GM21423 (cell line): ENCODE measurements at regions not wholly inside any gene's neighbourhood (a gene's known extent, or its start where the extent isn't known, plus 50 kb on each side); places are given as distances from the start of the nearest gene placed in this dataset.

Experiments used
- ATAC-seq: cut with Tn5 transposase; IDR thresholded peaks from one replicate; pipeline ENCODE4 v1.9.1; 2021; ENCODE audit warnings: mild to moderate bottlenecking, moderate library complexity; ENCODE audit not compliant: unreplicated experiment

GRCh38 chr7:136807598-136807997, 60.9 kb upstream of the CHRM2 start:
- ATAC-seq: no peak

- no peak for ATAC-seq
Measured at GRCh38 chr7:136803028-136803427, 65.4 kb upstream of the CHRM2 start.

GRCh38 chr7:136783934-136784333, 84.5 kb upstream of the CHRM2 start:
- ATAC-seq: no peak

GRCh38 chr7:136741941-136742340, 126.5 kb upstream of the CHRM2 start:
- ATAC-seq: no peak

- ATAC-seq: no peak
Measured at GRCh38 chr7:136728945-136729344, 139.5 kb upstream of the CHRM2 start.

GRCh38 chr7:136726460-136726859, 142.0 kb upstream of the CHRM2 start:
- no peak for ATAC-seq

GRCh38 chr7:136717910-136718557, 150.4 kb upstream of the CHRM2 start:
- no peak for ATAC-seq

- ATAC-seq: no peak
Measured at GRCh38 chr7:136714062-136714461, 154.4 kb upstream of the CHRM2 start.

- ATAC-seq: no peak
Measured at GRCh38 chr7:136710751-136711150, 157.7 kb upstream of the CHRM2 start.

GRCh38 chr7:136709876-136710275, 158.6 kb upstream of the CHRM2 start:
- no peak for ATAC-seq

GRCh38 chr7:136702913-136703312, 165.5 kb upstream of the CHRM2 start:
- ATAC-seq: no peak

- no peak for ATAC-seq
Measured at GRCh38 chr7:136698977-136699376, 169.5 kb upstream of the CHRM2 start.

GRCh38 chr7:136698231-136698630, 170.2 kb upstream of the CHRM2 start:
- ATAC-seq: no peak

- no peak for ATAC-seq
Measured at GRCh38 chr7:136697271-136697670, 171.2 kb upstream of the CHRM2 start.

GRCh38 chr7:136693166-136694119, 175.0 kb upstream of the CHRM2 start:
- no peak for ATAC-seq

- ATAC-seq: no peak
Measured at GRCh38 chr7:136692221-136692620, 176.2 kb upstream of the CHRM2 start.

GRCh38 chr7:136688601-136689000, 179.9 kb upstream of the CHRM2 start:
- no peak for ATAC-seq

GRCh38 chr7:136687693-136688322, 180.6 kb upstream of the CHRM2 start:
- peak; percentile 62 for ATAC-seq

- no peak for ATAC-seq
Measured at GRCh38 chr7:136685501-136686173, 182.8 kb upstream of the CHRM2 start.

GRCh38 chr7:136677471-136678365, 190.7 kb upstream of the CHRM2 start:
- peak; percentile 82 for ATAC-seq
